ENCODE measurements at regions not wholly inside any gene's neighbourhood (a gene's known extent, or its start where the extent isn't known, plus 50 kb on each side); places are given as distances from the start of the nearest gene placed in this dataset.
"Not testable (repeated sequence)": the region's sequence is repeated elsewhere in the genome, so short reads cannot be mapped to it uniquely, and the experiment has no call there.

DNA sequence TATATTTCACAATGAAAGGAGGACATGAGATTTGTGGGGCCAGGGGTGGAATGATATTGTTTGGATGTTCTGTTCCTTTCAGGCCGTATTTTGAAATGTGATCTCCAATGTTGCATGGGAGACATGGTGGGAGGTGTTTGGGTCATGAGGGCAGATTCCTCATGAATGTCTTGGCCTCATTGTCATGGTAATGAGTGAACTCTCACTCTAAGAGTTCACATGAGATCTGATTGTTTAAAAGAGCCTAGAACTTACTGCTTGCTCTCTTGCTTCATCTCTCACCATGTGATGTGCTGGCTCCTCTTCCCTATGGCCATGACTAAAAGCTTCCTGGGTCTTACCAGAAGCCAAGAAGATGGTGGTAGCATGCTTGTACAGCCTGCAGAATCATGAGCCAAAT lies 1183.0 kb downstream of the TECRL start:
- no peak for DNase-seq

DNA sequence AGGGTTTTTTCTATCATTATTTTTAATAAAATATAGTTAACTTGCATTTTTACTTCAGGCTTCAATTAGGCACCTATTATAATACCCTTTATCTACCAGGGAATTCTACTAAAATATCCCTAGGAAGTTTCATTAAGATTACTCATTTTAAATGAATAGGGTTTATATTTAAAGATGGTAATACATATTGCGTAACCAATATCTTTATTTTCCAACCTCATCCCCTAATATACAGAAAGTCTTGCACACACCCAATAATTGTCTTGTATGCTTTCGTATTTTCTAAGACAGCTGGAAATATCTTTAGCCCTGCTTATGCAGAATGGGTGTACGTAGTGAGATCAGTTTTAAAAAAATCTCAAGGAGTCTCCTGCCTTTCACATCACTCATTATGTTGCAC lies 1186.8 kb downstream of the TECRL start:
- DNase-seq = no peak

DNA sequence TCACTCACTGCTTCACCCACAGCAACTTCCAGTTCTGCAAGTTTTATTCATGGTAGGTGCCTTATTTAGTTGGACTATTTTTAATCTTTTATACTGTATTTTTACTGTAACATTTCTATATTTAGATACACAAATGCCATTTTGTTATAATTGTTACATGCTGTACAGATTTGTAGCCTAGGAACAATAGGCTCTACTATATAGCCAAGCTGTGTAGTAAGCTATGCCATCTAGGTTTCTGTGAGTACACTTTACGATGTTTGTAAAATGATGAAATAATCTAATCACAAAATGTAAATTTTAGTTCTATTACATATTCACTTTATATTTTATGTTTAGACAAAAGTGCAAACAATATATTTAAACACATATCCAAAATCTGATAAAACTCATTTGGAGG lies 1187.8 kb downstream of the TECRL start:
- DNase-seq = no peak

DNA sequence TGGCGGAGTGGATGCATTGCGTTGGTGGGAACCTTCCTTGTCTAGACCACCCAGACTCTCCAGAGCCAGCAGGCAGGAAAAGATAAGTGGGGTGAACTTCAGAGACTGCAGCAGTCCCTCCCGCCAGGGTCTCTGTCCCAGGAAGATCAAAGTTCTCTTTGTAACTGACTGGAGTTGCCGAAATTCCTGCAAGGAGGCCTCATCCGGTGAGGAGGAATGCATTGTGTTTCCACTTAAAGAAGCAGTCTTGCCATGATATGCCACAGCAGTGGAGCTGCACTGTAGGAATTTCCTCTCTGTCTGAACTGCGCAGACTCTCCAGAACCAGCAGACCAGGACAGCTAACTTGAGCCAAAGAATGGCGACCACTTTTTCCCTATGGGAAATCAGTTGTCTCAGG lies 1190.4 kb downstream of the TECRL start:
- DNase-seq = no peak

DNA sequence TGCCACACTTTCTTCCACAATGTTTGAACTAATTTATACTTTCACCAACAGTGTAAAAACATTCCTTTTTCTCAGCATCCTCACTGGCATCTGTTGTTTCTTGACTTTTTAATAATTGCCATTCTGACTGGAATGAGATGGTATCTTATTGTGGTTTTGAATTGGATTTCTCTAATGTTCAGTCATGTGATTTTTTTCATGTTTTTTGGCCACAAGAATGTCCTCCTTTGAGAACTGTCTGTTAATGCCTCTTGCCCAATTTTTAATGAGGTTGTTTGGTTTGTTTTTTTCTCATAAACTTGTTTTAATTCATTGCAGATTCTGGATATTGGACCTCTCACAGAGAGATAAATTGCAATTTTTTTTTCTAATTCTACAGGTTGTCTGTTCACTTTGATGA lies 1195.2 kb downstream of the TECRL start:
- DNase-seq = no peak

DNA sequence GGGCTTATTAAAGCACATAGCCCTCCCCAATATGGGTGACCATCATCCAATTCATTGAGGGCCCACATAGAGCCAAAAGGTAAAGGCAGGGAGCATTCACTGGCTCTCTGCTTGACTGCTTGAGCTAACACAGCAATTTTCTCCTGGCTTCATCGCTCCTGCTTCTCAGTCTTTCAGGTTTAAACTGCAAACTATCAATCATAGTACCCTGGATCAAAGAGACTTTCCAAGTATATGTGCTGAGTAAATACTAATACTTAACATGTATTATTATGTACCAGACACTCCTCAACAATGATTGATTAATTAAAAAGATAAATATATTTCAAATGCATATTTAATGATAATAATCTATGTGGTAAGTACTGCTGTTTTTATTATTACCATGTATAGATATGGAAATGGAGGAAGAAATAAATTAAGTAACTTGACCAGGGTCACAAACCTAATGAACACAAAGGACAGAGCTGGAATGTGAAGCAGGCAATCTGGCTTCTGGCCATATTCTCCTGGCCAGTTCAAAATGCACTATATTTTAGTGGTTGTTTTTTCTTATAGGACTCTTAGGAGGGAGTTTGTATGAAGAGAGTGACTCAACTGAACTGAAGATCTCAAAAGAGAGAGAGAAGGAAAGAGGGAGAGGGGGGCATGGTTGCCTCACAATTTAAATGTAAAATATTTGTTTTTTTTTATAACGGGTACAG lies 1197.3 kb downstream of the TECRL start:
- no peak for DNase-seq

DNA sequence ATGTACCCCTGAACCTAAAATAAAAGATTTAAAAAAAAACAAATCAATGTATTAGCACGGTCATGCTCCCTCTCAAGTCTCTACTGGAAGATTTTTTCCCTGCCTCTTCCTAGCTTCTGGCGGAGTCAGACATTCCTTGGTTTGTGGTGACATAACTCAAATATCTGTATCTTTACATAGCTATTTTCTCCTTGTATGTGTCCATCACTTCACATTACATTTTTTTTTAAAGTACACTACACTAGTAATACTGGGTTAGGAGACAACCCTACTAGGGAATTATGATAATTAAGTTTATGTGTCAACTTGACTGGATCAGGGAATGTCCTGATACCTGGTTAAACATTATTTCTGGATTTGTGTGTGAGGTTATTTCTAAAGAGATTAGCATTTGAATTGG lies 1197.9 kb downstream of the TECRL start:
- no peak for DNase-seq

DNA sequence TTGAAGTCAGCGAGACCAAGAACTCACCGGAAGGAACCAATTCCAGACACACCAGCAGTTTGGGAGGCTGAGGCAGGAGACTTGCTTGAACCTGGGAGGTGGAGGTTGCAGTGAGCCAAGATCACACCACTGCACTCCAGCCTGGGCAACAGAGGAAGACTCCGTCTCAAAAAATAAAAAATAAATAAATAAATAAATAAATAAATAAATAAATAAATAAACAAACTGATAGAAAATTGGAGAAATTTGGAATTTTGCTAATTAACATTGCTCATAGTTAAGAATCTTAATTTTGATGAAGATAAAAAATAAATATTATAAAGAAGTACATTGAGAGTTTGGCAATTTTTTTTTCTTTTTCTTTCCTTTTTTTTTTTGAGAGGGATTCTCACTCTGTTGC lies 1216.2 kb downstream of the TECRL start:
- not testable (repeated sequence) for DNase-seq

DNA sequence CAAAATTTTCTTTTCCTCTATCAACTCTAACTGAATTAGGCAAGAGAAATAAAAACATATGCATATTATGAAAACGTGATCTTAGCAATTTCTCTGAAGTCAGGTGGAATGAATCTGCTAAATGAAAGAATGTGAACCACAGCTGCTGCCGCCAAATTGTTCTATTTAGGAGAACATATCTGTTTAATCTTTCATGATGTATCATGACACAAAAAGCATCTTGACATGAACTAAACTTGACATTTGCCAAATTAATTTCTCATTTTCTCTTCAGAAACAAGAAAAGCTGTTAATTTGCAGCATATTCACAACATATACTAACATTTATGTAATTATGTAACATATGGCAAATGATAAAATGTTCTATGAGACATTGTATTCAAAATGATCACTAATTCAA lies 1237.9 kb downstream of the TECRL start:
- no peak for DNase-seq

DNA sequence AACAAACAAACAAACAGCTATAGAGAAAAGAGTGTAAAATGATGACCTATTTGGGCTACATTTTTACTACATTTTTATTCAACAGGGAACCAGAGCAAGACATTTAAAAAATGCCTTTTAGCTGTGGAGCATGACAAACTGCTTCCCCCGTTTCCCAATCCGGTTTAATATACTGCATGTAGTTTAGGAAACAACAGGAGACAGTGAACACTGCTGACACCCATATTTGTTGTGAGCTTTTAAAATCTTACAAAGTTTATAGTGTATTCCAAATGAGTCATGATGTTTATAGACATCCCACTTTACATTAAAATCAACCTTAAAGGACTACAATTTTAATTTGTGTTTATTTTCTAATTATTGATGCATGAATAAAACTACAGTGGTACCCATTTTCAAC lies 1238.3 kb downstream of the TECRL start:
- DNase-seq = no peak

DNA sequence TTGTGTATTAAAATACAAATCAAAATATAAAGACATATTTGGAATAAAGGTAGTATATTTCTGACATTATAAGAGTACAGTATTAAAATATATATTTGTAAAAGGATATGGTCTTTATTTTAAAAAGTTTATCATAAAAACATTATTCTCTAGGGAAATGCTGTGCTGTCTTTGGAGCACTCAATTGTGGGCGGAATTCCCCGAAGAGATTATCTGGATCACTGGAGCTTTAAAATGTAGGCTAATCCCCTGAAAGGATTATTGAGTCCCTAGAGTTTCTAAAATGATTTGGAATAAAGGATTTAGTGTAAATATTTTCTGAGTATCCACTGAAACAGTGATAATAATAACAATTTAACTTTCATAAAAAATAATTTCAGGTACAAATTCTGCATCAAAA lies 1239.4 kb downstream of the TECRL start:
- DNase-seq = no peak

DNA sequence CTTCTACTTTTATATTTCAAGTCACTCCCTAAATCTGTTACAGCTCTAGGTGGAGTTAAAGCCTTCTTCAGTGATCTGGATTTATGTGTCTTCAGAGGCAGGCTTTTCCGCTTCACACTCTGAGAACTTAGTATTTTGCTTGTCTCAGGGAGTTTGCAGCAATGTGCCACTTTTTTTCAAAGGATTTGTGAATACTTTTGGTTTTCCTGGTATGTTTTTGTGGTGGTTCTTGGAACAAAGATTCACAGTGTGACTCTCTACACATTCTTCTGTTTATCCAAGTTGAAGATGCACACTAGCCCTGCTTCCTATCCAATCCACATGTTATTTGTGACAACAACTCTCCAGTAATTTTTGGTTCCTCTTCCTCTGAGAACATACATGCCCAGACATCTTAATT lies 1253.7 kb downstream of the TECRL start:
- DNase-seq = no peak

DNA sequence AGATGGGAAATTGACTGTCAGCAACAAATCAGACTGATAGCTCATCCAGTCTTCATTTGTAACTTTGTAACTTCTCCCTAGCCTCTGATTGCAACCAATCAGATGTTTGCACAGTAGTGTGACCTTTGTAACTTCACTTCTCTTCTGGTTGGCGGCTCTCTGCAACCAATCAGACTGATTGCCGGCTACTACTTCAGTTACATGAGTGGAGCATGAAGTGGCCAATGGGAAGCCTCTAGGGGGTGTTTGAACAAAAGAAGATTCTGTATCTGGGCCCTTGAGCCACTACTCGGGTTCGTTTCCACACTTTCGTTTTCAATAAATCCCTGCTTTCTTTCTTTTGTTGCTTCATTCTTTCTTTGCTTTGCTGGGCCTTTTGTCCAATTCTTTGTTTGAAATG lies 1285.8 kb downstream of the TECRL start:
- DNase-seq = no peak

DNA sequence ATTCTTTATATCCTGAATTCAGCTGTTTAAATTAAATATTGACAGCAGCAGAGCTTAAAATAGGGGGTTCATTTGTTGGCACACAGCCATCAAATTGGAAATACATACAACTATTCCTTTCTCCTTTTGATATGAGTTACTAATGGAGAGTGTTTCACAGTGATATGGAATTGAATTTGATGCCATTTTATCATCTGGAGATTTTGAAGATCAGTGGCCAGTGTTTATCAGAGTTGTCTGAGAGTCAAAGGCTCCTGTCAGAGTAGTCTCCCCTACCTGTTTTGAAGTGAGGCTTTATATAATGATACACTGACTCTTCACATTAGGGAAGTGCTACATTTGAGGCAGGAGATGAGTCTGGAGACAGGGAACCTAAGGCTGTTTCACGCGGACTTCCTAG lies 1286.3 kb downstream of the TECRL start:
- DNase-seq = no peak

DNA sequence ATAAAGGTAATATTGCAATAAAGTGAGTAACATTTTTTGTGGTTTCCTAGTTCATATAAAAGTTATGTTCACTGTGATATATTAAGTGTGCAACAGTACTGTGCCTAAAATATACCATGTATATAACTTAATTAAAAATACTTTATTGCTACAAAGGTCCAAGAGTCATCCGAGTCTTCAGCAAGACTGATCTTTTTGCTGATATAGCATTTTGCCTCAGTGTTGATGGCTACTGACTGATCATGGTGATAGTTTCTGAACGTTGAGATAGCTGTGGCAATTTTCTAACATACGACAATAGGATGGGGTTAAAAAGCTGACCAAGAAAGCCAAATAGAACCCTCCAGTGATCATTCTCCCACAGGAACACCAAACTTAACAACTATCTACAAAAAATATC lies 1302.7 kb downstream of the TECRL start:
- DNase-seq = no peak

DNA sequence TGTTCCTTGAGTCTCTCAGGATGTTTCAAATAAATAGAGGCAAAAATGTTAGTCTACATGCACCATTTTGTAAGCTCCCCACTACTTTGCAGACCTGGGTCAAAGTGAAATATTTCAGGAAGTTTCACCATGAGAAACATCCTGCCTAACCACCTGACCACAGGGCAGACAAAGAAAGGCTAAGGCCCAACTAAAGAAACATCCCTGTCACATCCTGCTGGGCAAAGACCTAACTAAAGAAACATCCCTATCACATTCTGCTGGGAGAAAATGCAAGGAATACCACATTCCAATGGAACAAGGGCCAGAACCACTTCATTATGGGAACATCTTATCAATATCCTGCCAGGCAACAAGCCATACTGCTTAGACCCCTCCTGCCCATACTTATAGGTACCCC lies 1303.4 kb downstream of the TECRL start:
- no peak for DNase-seq

DNA sequence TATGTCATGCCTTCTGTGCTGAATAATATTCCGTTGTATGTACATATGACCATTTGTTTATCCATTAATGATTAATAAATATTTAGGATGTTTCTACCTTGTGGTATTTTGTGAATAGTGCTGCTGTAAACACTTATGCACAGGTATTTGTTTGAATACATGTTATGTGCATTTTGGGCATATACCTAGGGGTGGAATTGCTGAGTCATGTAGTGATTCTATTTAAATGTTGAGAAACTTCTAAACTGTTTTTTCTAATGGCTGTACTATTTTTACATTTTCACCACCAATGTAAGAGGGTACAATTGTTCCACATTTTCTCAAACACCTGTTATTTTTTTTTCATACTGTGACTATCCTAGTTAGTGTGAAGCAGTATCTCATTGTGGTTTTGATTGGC lies 1318.6 kb downstream of the TECRL start:
- no peak for DNase-seq

DNA sequence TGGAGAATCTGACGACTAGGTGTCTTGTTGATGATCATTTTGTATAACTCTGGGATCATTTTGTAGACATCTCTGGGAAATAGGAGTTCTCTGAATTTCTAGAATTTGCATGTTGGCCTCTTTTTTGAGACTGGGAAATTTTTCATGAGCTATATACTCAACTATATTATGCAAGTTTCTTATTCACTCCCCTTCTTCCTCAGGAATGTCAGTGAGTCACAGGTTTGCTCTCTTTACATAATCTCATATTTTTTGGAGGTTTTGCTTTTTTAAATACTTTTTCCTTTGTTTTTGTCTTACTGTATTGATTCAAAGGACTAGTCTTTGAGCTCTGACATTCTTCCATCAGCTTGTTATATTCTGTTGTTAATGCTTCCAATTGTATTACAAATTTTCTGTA lies 1324.2 kb downstream of the TECRL start:
- no peak for DNase-seq

DNA sequence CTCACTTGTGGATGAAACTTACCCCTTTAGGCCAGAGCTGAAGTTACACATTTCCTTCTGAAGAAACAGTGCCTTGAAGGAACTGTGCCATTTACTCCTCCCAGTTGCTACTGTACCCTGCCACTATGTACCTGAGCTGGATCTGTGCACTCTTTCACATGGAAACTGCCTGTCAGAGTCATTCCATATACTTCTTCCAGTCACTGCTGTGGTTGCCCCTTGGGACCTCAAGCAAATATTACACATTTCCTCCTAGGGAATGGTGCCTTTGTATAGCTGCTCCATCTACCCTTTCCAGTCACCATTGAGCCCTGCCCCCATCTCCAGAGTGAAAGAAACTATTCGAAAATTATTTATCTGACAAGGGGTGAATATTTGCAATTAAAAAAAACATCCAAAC lies 1328.3 kb downstream of the TECRL start:
- DNase-seq = no peak

DNA sequence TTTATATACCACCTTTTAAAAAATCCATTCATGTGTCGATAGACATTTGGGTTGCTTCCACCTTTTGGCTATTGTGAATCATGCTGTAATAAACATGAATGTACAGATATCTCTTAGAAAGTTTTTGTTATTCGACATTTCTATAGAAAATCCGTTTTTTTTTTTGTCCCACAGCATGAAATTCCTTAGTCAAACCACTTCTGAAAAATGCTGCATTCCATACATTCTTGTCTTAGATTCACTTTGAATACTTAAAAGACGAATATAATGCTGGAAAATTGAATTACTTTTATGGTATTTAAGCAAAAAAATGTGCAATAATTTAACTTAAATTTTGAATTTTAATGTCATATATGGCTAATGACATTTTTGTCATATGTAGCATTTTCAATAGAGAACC lies 1345.5 kb downstream of the TECRL start:
- no peak for DNase-seq

DNA sequence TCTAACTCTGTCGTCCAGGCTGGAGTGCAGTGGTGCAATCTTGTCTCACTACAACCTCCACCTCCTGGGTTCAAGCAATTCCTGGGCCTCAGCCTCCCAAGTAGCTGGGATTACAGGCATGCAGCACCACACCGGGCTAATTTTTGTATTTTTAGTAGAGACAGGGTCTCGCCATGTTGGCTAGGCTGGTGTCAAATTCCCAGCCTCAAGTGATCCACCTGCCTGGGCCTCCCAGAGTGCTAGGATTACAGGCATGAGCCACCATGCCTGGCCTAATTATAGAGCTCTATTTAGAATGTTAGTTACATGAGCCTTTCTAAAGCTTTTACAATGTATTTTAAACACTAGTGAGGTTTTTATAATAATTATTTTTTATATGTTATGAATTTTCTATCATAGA lies 1346.4 kb downstream of the TECRL start:
- not testable (repeated sequence) for DNase-seq

DNA sequence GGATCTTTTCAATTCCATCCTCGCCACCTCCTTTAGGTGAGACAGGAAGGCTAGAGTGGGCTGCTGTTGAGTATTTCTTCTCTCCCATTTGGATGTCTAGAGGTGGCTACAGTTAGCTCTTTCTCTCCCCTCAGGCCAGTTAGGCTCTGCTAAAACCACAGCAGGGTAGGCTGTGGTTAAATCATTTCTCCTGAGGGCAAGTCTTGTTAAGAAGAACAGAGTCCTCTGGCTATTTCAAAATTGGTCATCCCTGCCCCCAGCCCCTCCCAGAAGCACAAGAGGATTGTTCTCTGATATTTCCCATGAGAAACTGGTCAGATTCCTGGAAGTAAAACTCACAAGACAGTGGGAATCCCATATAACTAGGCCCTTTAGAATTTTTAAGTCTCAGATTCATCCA lies 1359.5 kb downstream of the TECRL start:
- no peak for DNase-seq

DNA sequence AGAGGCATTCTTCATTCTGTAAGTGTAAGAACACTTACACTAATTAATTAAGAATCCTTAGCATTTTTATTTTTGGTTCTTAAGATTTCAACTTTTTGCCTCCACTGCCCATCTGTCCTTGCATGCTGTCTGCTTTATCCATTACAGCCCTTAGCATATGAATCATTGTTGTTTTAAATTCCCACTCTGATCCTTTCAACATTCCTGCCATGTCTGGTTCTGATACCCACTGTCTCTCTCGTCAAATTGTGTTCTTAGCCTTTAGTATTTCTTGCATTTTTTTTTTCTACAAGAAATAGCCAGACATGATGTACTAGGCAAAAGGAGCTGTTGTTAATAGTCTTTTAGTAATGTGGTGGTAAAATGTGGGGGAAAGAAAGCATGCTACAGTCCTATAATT lies 1360.0 kb downstream of the TECRL start:
- no peak for DNase-seq

DNA sequence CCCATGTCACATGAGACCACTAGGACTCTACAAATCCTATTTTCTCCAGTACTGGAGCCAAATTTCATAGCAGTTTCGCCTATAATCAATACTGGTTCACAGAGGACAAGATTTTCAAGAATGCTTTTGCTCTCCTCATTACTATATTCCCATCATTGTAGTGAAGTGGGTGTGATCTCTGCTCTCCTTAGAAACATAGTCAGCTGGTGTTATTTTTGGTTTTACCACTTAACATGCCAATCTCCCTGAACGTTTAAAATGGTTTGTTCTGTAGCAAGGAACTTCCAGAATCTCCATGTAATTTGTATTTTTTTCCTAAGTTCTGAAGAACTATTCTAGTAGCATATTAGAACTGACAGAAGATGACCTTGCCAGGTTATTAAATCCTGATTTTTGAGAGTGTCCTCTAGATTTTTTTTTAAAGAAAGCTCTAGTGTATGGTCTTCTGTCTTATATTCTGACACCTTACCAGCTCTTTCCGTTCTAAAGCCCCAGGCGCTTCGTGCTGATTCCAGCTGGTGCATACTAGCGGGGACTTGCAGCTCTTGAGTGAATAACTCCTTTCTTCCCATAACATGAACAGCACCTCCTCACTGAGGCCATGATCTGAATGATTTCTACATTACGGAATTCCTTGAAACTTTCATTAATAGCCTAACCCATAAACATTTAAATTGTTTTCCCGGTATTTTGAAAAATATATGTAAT lies 1372.9 kb downstream of the TECRL start:
- DNase-seq = no peak

DNA sequence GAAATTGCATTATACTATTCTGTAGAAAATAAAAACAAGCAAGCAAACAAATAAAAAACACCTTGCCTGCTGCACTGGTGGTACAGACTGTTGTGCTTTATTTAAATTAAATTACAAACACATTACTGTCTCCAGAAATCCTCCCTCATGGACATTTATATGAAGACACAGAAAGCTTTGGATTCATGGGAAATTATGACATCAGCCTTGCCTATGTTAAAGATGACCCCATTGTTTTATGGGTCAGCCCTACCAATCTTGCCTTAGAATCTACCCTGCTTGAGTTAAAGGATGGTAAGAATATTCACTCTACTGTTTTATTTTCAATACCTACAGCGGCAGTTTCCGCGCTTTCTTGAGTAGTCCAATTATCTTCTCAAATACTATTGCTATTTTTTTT lies 1379.9 kb downstream of the TECRL start:
- no peak for DNase-seq

Data from NCI-H1436 treated with DMSO at 0.1 percent for 48 hours (cell line).